Parathyroid adenoma (tissue), 2 donors: ENCODE measurements at regions not wholly inside any gene's neighbourhood (a gene's known extent, or its start where the extent isn't known, plus 50 kb on each side); places are given as distances from the start of the nearest gene placed in this dataset.
A peak's percentile ranks its signal among the peaks of the same experiment; 100 is the strongest.

Experiments
- H2AFZ ChIP-seq: fragments of 300-600 bp; sonication (generic); one replicate; pipeline ENCODE4 v1.7.0; 2017; ENCODE audit warnings: antibody characterized with exemption, mild to moderate bottlenecking
- H3K27ac ChIP-seq: fragments of 300-600 bp; sonication (generic); one replicate; pipeline ENCODE4 v1.7.0; 2017
- H3K27me3 ChIP-seq: fragments of 300-600 bp; sonication (generic); one replicate; pipeline ENCODE4 v1.7.0; 2017; ENCODE audit warnings: low read length; ENCODE audit not compliant: control insufficient read depth, insufficient read depth
- H3K36me3 ChIP-seq: fragments of 300-600 bp; sonication (generic); one replicate; pipeline ENCODE4 v1.7.0; 2017; ENCODE audit warnings: low read length; ENCODE audit not compliant: control insufficient read depth, insufficient read depth
- H3K4me1 ChIP-seq: fragments of 300-600 bp; sonication (generic); one replicate; pipeline ENCODE4 v1.7.0; 2017; ENCODE audit warnings: control low read depth
- H3K4me2 ChIP-seq: fragments of 300-600 bp; sonication (generic); one replicate; pipeline ENCODE4 v1.7.0; 2017; ENCODE audit warnings: low read length
- H3K4me3 ChIP-seq: fragments of 300-600 bp; sonication (generic); one replicate; pipeline ENCODE4 v1.7.0; 2017; ENCODE audit warnings: low read depth, low read length
- H3K79me2 ChIP-seq: fragments of 300-600 bp; sonication (generic); one replicate; pipeline ENCODE4 v1.7.0; 2017; ENCODE audit warnings: control low read depth
- H3K9ac ChIP-seq: fragments of 300-600 bp; sonication (generic); one replicate; pipeline ENCODE4 v1.7.0; 2017; ENCODE audit warnings: mild to moderate bottlenecking
- H3K9me3 ChIP-seq: fragments of 300-600 bp; sonication (generic); one replicate; pipeline ENCODE4 v1.7.0; 2017; ENCODE audit warnings: low read length; ENCODE audit not compliant: control insufficient read depth
- CTCF ChIP-seq: fragments of 300-600 bp; sonication (generic); IDR thresholded peaks from one replicate; pipeline ENCODE4 v1.7.0; 2017; ENCODE audit warnings: antibody characterized with exemption, mild to moderate bottlenecking
- donor health status: primary hyperparathyroidism.

- H3K9me3 ChIP-seq, result no peaks in the 10 kb centered on the region
- no peaks in the 10 kb centered on the region for H3K79me2 ChIP-seq
- H3K4me1 ChIP-seq, result no peaks in the 10 kb centered on the region
- no peak overlapping the region for H3K27ac ChIP-seq
- no peak overlapping the region for H3K9ac ChIP-seq
- H3K36me3 ChIP-seq, result no peaks in the 10 kb centered on the region
- no peak overlapping the region for H3K4me2 ChIP-seq
- no peaks in the 10 kb centered on the region for H3K27me3 ChIP-seq
- H3K4me3 ChIP-seq, result no peak overlapping the region
- TF ChIP-seq CTCF, result no peak
- no peak overlapping the region for H2AFZ ChIP-seq
Measured at GRCh38 chr14:49993565-49993964, 100.7 kb downstream of the ARF6 start.

- Histone ChIP-seq H3K9ac (no peak overlapping the region), H2AFZ (no peak overlapping the region), H3K4me2 (no peak overlapping the region), H3K27me3 (no peaks in the 10 kb centered on the region), H3K4me1 (peaks cover 13% of the 10 kb centered on the region), H3K27ac (no peak overlapping the region), H3K4me3 (no peak overlapping the region), H3K79me2 (no peaks in the 10 kb centered on the region), H3K36me3 (no peaks in the 10 kb centered on the region), H3K9me3 (no peaks in the 10 kb centered on the region)
- TF ChIP-seq CTCF, result no peak
Measured at GRCh38 chr14:49994951-49995561, 102.2 kb downstream of the ARF6 start.

- no peak for TF ChIP-seq CTCF
- Histone ChIP-seq H3K27me3 (no peaks in the 10 kb centered on the region), H2AFZ (no peak overlapping the region), H3K27ac (no peak overlapping the region), H3K36me3 (no peaks in the 10 kb centered on the region), H3K4me3 (no peak overlapping the region), H3K4me2 (no peak overlapping the region), H3K9me3 (no peaks in the 10 kb centered on the region), H3K4me1 (peaks cover 21% of the 10 kb centered on the region), H3K79me2 (no peaks in the 10 kb centered on the region), H3K9ac (no peak overlapping the region)
Measured at GRCh38 chr14:49997991-49998390, 105.1 kb downstream of the ARF6 start.

GRCh38 chr14:49999146-49999761, 106.4 kb downstream of the ARF6 start:
- no peak overlapping the region for H3K9ac ChIP-seq
- H3K27ac ChIP-seq, result peak overlapping the region; percentile 67
- H2AFZ ChIP-seq, result peak overlapping the region; percentile 92
- no peaks in the 10 kb centered on the region for H3K9me3 ChIP-seq
- H3K4me2 ChIP-seq, result peak overlapping the region; percentile 51
- H3K27me3 ChIP-seq, result no peaks in the 10 kb centered on the region
- H3K4me3 ChIP-seq, result no peak overlapping the region
- H3K79me2 ChIP-seq, result no peaks in the 10 kb centered on the region
- peaks cover 21% of the 10 kb centered on the region for H3K4me1 ChIP-seq
- TF ChIP-seq CTCF, result no peak
- no peaks in the 10 kb centered on the region for H3K36me3 ChIP-seq
